Smooth muscle cell (in vitro differentiated cells): ENCODE measurements at regions not wholly inside any gene's neighbourhood (a gene's known extent, or its start where the extent isn't known, plus 50 kb on each side); places are given as distances from the start of the nearest gene placed in this dataset.
"Not testable (repeated sequence)": the region's sequence is repeated elsewhere in the genome, so short reads cannot be mapped to it uniquely, and the experiment has no call there.

Experiments used
- DNase-seq: peaks from one replicate; lab custom pipeline; 2025; ENCODE audit not compliant: unreplicated experiment; lab: John Stamatoyannopoulos, UW
- H2AFZ ChIP-seq: fragments of 200-600 bp; sonication (generic); 2 replicates; pipeline ENCODE4 v1.6.0; 2016; ENCODE audit warnings: antibody characterized with exemption, low read depth, mild to moderate bottlenecking
- H3F3A ChIP-seq: fragments of 200-600 bp; sonication (generic); 2 replicates; pipeline ENCODE4 v1.6.0; 2017; ENCODE audit warnings: antibody characterized with exemption, low read depth
- H3K27ac ChIP-seq: fragments of 200-600 bp; sonication (generic); 2 replicates; pipeline ENCODE4 v1.5.1; 2016; ENCODE audit warnings: low read depth, mild to moderate bottlenecking
- H3K27me3 ChIP-seq: fragments of 200-600 bp; sonication (generic); 2 replicates; pipeline ENCODE4 v1.6.1; 2016; ENCODE audit warnings: low read depth, mild to moderate bottlenecking
- H3K36me3 ChIP-seq: fragments of 200-600 bp; sonication (generic); 2 replicates; pipeline ENCODE4 v1.5.1; 2016; ENCODE audit warnings: low read depth
- H3K4me1 ChIP-seq: fragments of 200-600 bp; sonication (generic); 2 replicates; pipeline ENCODE4 v1.5.1; 2016; ENCODE audit warnings: low read depth
- H3K4me2 ChIP-seq: fragments of 200-600 bp; sonication (generic); 2 replicates; pipeline ENCODE4 v1.6.0; 2016; ENCODE audit warnings: mild to moderate bottlenecking
- H3K4me3 ChIP-seq: fragments of 200-600 bp; sonication (generic); 2 replicates; pipeline ENCODE4 v1.5.1; 2016; ENCODE audit warnings: mild to moderate bottlenecking
- H3K79me2 ChIP-seq: fragments of 200-600 bp; sonication (generic); 2 replicates; pipeline ENCODE4 v1.6.0; 2016; ENCODE audit warnings: low read depth, mild to moderate bottlenecking
- H3K9ac ChIP-seq: fragments of 200-600 bp; sonication (generic); 2 replicates; pipeline ENCODE4 v1.6.0; 2016; ENCODE audit warnings: low read depth
- H3K9me3 ChIP-seq: fragments of 200-600 bp; sonication (generic); replicated peaks from 2 replicates; pipeline ENCODE4 v1.5.1; 2016; ENCODE audit warnings: low read depth
- H4K20me1 ChIP-seq: fragments of 200-600 bp; sonication (generic); 2 replicates; pipeline ENCODE4 v1.6.0; 2016; ENCODE audit warnings: low read depth
- WGBS: methylation state at CpG from one replicate; pipeline ENCODE4 v1.1.7; 2016; ENCODE audit warnings: low lambda C conversion rate; 5-methylcytosine and 5-hydroxymethylcytosine counted together
- TF ChIP-seq, protein P1 (sequence below): fragments of 200-600 bp; sonication (generic); IDR thresholded peaks from 2 replicates; pipeline ENCODE4 v1.5.1; 2017; ENCODE audit warnings: borderline replicate concordance, mild to moderate bottlenecking, antibody characterized with exemption; ENCODE audit not compliant: insufficient read depth, poor library complexity, severe bottlenecking

DNA sequence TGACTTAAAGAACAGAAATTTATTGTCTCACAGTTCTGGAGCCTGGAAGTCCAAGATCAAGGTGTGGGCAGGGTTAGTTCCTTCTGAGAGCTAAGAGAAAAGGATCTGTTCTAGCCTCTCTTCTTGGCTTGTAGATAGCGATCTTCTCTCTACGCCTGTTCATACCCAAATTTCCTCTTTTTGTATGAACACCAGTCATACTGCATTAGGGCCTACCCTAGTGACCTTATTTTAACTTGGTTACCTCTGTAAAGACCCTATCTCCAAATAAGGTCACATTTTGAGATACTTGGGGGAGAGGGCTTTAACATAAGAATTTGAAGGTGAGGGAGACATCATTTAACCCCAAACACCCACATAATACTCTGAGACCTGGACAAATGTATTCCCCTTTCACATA is 55.6 kb upstream of the SPP1 start:
- H3K4me3 ChIP-seq: no peak overlapping the region
- no peaks in the 10 kb centered on the region for H3F3A ChIP-seq
- no peaks in the 10 kb centered on the region for H3K4me1 ChIP-seq
- no peak overlapping the region for H2AFZ ChIP-seq
- TF ChIP-seq, protein P1, sequence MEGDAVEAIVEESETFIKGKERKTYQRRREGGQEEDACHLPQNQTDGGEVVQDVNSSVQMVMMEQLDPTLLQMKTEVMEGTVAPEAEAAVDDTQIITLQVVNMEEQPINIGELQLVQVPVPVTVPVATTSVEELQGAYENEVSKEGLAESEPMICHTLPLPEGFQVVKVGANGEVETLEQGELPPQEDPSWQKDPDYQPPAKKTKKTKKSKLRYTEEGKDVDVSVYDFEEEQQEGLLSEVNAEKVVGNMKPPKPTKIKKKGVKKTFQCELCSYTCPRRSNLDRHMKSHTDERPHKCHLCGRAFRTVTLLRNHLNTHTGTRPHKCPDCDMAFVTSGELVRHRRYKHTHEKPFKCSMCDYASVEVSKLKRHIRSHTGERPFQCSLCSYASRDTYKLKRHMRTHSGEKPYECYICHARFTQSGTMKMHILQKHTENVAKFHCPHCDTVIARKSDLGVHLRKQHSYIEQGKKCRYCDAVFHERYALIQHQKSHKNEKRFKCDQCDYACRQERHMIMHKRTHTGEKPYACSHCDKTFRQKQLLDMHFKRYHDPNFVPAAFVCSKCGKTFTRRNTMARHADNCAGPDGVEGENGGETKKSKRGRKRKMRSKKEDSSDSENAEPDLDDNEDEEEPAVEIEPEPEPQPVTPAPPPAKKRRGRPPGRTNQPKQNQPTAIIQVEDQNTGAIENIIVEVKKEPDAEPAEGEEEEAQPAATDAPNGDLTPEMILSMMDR: no peak
- H3K9me3 ChIP-seq: no peaks in the 10 kb centered on the region
- no peak for DNase-seq
- H3K27me3 ChIP-seq: peaks cover 8% of the 10 kb centered on the region
- H3K4me2 ChIP-seq: no peak overlapping the region
- no peaks in the 10 kb centered on the region for H3K36me3 ChIP-seq
- WGBS: 70% methylated on average over 2 of the region's 2 CpGs
- H4K20me1 ChIP-seq: no peaks in the 10 kb centered on the region
- H3K9ac ChIP-seq: no peak overlapping the region
- no peak overlapping the region for H3K27ac ChIP-seq
- H3K79me2 ChIP-seq: no peaks in the 10 kb centered on the region

DNA sequence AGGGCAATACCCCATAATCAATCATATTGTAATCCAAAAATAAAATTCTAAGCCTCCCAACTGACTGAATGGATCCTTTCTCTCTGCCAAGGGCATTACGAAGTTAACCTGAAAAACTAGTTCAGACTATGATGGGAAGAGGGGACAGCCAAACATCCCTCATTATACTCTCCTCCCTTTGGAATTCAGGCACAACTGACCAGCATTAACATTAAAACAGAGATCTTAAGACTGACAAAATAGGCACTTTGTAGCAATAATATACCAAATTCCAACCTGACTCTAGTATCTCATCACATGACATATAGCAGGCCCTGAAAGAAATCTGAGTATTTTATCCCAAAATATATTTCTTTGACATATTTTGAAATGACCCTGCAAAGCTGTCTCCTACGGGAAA is 55.0 kb upstream of the SPP1 start:
- Histone ChIP-seq H4K20me1 (no peaks in the 10 kb centered on the region), H3F3A (no peaks in the 10 kb centered on the region), H3K9ac (no peak overlapping the region), H3K79me2 (no peaks in the 10 kb centered on the region), H3K4me1 (no peaks in the 10 kb centered on the region), H3K36me3 (no peaks in the 10 kb centered on the region), H2AFZ (no peak overlapping the region), H3K4me2 (no peak overlapping the region), H3K27ac (no peak overlapping the region), H3K9me3 (no peaks in the 10 kb centered on the region), H3K4me3 (no peak overlapping the region), H3K27me3 (peaks cover 8% of the 10 kb centered on the region)
- TF ChIP-seq, protein P1: no peak
- no peak for DNase-seq
- WGBS: 65% methylated on average over 2 of the region's 2 CpGs

DNA sequence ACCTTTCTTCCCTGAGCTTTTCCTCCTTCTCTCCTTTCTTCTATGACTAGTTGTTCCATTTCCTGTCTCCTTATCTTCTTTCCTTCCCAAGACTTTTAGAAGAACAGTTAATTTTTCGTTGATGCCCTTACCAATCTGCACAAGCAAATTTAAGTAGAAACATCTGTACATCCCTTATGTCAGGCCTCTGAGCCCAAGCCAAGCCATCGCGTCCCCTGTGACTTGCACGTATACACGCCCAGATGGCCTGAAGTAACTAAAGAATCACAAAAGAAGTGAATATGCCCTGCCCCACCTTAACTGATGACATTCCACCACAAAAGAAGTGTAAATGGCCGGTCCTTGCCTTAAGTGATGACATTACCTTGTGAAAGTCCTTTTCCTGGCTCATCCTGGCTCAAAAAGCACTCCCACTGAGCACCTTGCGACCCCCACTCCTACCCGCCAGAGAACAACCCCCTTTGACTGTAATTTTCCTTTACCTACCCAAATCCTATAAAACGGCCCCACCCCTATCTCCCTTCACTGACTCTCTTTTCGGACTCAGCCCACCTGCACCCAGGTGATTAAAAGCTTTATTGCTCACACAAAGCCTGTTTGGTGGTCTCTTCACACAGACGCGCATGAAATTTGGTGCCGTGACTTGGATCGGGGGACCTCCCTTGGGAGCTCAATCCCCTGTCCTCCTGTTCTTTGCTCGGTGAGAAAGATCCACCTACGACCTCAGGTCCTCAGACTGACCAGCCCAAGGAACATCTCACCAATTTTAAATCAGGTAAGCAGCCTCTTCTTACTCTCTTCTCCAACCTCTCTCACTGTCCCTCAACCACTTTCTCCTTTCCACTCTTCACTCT is 53.7 kb upstream of the SPP1 start:
- H3F3A ChIP-seq, H3K27me3 ChIP-seq, DNase-seq, H3K27ac ChIP-seq, H3K9ac ChIP-seq, H3K36me3 ChIP-seq, H3K79me2 ChIP-seq, H3K9me3 ChIP-seq, H4K20me1 ChIP-seq, H3K4me1 ChIP-seq: not testable (repeated sequence)
- WGBS: 27% methylated on average over 16 of the region's 16 CpGs
- peak overlapping the region; percentile 75 for H3K4me2 ChIP-seq
- peak overlapping the region; percentile 75 for H2AFZ ChIP-seq
- peak overlapping the region; percentile 10 for H3K4me3 ChIP-seq

DNA sequence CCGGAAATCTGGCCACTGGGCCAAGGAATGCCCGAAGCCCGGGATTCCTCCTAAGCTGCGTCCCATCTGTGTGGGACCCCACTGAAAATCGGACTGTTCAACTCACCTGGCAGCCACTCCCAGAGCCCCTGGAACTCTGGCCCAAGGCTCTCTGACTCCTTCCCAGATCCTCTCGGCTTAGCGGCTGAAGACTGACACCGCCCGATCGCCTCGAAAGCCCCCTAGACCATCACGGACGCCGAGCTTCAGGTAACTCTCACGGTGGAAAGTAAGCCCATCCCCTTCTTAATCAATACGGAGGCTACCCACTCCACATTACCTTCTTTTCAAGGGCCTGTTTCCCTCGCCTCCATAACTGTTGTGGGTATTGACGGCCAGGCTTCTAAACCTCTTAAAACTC is 51.4 kb upstream of the SPP1 start:
- not testable (repeated sequence) for H3K4me1 ChIP-seq, DNase-seq, H3K36me3 ChIP-seq, H4K20me1 ChIP-seq, H3K9me3 ChIP-seq, H3F3A ChIP-seq, H2AFZ ChIP-seq, H3K27ac ChIP-seq, H3K4me3 ChIP-seq, H3K4me2 ChIP-seq, H3K79me2 ChIP-seq, H3K27me3 ChIP-seq, H3K9ac ChIP-seq
- WGBS: 11% methylated on average over 17 of the region's 18 CpGs
